ENCODE measurements at regions not wholly inside any gene's neighbourhood (a gene's known extent, or its start where the extent isn't known, plus 50 kb on each side); places are given as distances from the start of the nearest gene placed in this dataset.

DNA sequence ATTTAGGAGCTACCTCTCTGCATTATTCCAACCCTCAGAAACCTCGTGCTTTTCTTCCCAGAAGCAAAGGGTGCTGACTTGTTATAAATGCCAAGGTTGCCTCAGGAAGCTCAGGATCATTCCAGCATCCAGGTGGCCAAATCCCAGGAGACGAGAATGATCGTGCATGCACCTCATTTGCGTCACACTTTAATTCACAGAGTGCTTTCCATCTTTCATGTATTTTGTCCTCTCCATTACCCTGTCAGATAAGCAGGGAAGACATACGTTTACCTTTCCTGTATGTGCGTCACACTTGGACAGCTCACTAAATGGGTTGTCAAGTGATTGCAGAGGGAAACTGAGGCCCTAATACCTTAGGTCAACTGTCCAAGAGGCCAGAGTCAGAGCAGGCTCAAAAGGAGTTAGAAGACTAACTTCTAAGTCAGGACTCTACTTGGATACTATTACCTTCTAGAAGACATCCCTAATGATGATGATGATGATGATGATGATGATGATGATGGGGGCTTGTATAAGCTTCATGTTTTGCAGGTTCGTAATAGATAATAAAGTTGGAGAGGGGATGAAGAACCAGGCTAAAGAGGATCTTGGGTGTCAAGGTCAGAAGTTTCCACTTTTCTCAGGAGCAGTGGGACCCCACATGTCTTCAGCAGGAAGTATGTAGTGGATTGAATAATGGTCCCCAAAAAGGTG is 150.6 kb upstream of the TNRC6C start:
- no peak overlapping the region for H3K27ac ChIP-seq
- TF ChIP-seq ZFX (IDR thresholded peaks at IDR 0.05; ENCODE audit: borderline replicate concordance), result no peak

GRCh38 chr17:77808686-77809425 is 149.6 kb upstream of the TNRC6C start:
- TF ChIP-seq, protein P1, sequence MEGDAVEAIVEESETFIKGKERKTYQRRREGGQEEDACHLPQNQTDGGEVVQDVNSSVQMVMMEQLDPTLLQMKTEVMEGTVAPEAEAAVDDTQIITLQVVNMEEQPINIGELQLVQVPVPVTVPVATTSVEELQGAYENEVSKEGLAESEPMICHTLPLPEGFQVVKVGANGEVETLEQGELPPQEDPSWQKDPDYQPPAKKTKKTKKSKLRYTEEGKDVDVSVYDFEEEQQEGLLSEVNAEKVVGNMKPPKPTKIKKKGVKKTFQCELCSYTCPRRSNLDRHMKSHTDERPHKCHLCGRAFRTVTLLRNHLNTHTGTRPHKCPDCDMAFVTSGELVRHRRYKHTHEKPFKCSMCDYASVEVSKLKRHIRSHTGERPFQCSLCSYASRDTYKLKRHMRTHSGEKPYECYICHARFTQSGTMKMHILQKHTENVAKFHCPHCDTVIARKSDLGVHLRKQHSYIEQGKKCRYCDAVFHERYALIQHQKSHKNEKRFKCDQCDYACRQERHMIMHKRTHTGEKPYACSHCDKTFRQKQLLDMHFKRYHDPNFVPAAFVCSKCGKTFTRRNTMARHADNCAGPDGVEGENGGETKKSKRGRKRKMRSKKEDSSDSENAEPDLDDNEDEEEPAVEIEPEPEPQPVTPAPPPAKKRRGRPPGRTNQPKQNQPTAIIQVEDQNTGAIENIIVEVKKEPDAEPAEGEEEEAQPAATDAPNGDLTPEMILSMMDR (IDR thresholded peaks at IDR 0.05), result no peak
- no peak for TF ChIP-seq ZFX (IDR thresholded peaks at IDR 0.05; ENCODE audit: borderline replicate concordance)

DNA sequence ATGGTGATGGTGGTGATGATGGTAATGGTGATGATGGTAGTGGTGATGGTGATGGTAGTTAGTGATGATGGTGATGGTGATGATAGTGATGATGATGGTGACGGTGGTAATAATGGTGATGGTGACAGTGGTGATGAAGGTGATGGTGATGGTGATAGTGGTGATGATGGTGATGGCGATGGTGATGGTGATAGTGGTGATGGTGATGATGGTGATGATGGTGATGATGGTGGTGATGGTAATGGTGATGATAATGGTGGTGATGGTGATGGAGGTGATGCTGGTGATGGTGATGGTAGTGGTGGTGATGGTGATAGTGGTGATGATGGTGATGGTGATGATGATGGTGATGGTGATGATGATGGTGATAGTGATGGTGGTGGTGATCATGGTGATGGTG is 148.7 kb upstream of the TNRC6C start:
- TF ChIP-seq, protein P1 (IDR thresholded peaks at IDR 0.05), result no peak
- no peak for TF ChIP-seq ZFX (IDR thresholded peaks at IDR 0.05; ENCODE audit: borderline replicate concordance)
- no peak overlapping the region for H3K27ac ChIP-seq

More at GRCh38 chr17:77808686-77809425, 149.6 kb upstream of the TNRC6C start:
- H3K27ac ChIP-seq, result no peak overlapping the region

GRCh38 chr17:77810536-77810935 is 148.0 kb upstream of the TNRC6C start:
- TF ChIP-seq, protein P1 (IDR thresholded peaks at IDR 0.05), result no peak
- no peak for TF ChIP-seq ZFX (IDR thresholded peaks at IDR 0.05; ENCODE audit: borderline replicate concordance)
- no peak overlapping the region for H3K27ac ChIP-seq

- no peak overlapping the region for H3K27ac ChIP-seq
- TF ChIP-seq, protein P1 (IDR thresholded peaks at IDR 0.05), result no peak
Measured at GRCh38 chr17:77811521-77811920, 147.0 kb upstream of the TNRC6C start.

DNA sequence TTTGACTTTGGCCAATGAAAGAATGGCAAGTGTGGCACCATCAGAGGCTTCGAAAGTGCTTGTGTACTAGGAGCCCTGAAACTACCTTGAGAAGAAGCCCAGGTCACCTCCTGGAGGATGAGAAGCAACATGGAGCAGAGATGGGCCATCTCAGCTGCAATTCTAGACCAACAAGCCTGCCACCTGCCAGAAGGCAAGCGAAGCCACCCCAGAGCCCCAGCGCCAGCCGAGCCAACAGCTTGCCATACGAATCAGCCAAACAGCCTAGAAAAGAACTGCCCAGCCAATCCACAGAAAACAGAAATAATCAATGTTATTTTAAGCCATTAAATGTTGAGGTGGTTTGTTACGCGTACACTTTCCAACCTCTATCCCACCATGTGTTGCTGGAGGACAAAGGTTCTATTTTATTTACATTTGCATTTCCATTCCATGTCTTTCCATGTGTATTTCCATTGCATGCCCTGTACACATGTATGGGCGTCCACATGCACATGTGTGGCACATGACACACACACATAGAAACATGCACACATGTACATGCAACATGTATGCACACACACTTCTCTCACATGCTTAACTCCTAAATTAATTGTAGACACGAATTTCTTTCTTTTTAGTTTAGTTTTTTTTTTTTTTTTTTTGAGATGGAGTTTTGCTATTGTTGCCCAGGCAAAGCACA is 144.3 kb upstream of the TNRC6C start:
- TF ChIP-seq, protein P1 (IDR thresholded peaks at IDR 0.05), result no peak

DNA sequence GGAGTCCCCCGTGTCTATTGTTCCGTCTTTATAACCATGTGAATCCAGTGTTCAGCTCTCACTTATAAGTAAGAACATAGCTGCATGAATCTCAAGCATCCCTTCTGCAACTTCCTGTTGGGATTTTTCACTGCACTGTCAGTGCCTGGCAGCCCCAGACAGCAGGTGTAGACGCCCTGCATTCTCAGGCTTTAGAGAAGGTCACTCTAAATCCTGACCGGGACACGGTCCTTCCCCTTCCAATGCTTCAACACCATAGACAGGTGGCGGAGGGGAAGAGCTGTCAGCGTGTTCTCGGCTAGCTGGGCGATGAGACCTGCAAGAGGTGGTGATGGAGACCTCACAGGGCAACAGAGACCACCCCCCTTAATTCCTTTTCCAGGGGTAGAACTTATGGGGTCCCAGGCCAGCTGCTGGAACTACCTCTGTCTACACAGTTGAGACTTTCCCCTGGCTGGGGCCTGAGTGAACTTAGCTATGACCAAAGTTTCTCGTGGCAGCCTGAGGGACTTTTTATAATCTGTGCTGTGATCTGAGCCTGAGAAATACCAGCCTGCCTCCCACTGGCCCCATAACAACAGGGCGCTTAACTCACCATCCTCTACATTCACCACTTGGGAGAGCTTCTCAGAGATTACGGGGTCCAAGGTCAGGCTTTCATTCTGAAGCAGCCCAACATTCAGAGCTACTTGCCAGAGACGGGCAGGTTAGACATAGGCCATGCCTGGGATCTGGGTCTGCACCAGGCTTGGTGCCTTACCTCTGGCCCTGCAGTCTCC is 143.2 kb upstream of the TNRC6C start:
- TF ChIP-seq ZFX (IDR thresholded peaks at IDR 0.05; ENCODE audit: borderline replicate concordance), result no peak
- TF ChIP-seq, protein P1 (IDR thresholded peaks at IDR 0.05), result no peak
- H3K27ac ChIP-seq, result no peak overlapping the region

More for the DNA sequence above, 144.3 kb upstream of the TNRC6C start:
- H3K27ac ChIP-seq, result no peak overlapping the region

Data from 22Rv1 (cell line).